RWPE1 (cell line): ENCODE measurements at regions not wholly inside any gene's neighbourhood (a gene's known extent, or its start where the extent isn't known, plus 50 kb on each side); places are given as distances from the start of the nearest gene placed in this dataset.

ENCODE experiments used
- CTCF ChIA-PET: fragments of 350-600 bp; sonication (Branson Sonifier 250); formaldehyde crosslinking; extraction: SDS; loops from one replicate; lab custom pipeline; 2021; lab: Yijun Ruan, JAX
- POLR2A ChIA-PET: fragments of 400-600 bp; formaldehyde crosslinking; extraction: SDS; loops from one replicate; lab custom pipeline; 2020; ENCODE audit warnings: antibody characterized with exemption; ENCODE audit not compliant: low non-redundant PET; lab: Yijun Ruan, JAX
- DNase-seq: peaks from one replicate; pipeline ENCODE4 v3.0.0; 2012; ENCODE audit warnings: low spot score
- H3K27ac ChIP-seq: fragments of 450-650 bp; 2 replicates; pipeline ENCODE4 v1.5.1; 2017
- CTCF ChIP-seq: fragments of 450-650 bp; conservative IDR thresholded peaks from 2 replicates; pipeline ENCODE4 v1.5.1; 2017; ENCODE audit warnings: low read depth, mild to moderate bottlenecking

GRCh38 chr14:85276979-85277228, 253.0 kb upstream of the FLRT2 start:
- H3K27ac ChIP-seq = no peak overlapping the region
- ChIA-PET POLR2A (no interaction called here), CTCF (interaction anchor here (0.6 kb wide), 1 partner anchor 474 kb away, joined by 3 read pairs; no protein-coding TSS in a partner anchor)
- no peak for DNase-seq
- no peak for TF ChIP-seq CTCF

GRCh38 chr14:85279407-85279806, 250.5 kb upstream of the FLRT2 start:
- no peak for DNase-seq
- ChIA-PET CTCF (interaction anchor here (0.6 kb wide), 1 partner anchor 242 kb away, joined by 3 read pairs; no protein-coding TSS in a partner anchor), POLR2A (no interaction called here)
- H3K27ac ChIP-seq = no peak overlapping the region
- no peak for TF ChIP-seq CTCF

GRCh38 chr14:85280074-85280473, 249.9 kb upstream of the FLRT2 start:
- no peak for TF ChIP-seq CTCF
- ChIA-PET POLR2A (no interaction called here), CTCF (interaction anchor here (0.6 kb wide), 1 partner anchor 241 kb away, joined by 3 read pairs; no protein-coding TSS in a partner anchor)
- no peak overlapping the region for H3K27ac ChIP-seq
- DNase-seq = peak; percentile 8

GRCh38 chr14:85281921-85282320, 248.0 kb upstream of the FLRT2 start:
- CTCF ChIA-PET = no interaction called here
- POLR2A ChIA-PET = no interaction called here
- TF ChIP-seq CTCF = no peak
- no peak for DNase-seq
- H3K27ac ChIP-seq = no peak overlapping the region

GRCh38 chr14:85288041-85288440, 241.9 kb upstream of the FLRT2 start:
- no peak for DNase-seq
- ChIA-PET POLR2A (no interaction called here), CTCF (interaction anchor here (0.6 kb wide), 1 partner anchor 106 kb away, joined by 3 read pairs; no protein-coding TSS in a partner anchor)
- no peak overlapping the region for H3K27ac ChIP-seq
- no peak for TF ChIP-seq CTCF

- DNase-seq = no peak
- CTCF ChIA-PET = no interaction called here
- no peak overlapping the region for H3K27ac ChIP-seq
- POLR2A ChIA-PET = no interaction called here
- no peak for TF ChIP-seq CTCF
These were observed 238.2 kb upstream of the FLRT2 start for GRCh38 chr14:85291731-85292130.

GRCh38 chr14:85293612-85294234, 236.2 kb upstream of the FLRT2 start:
- no peak for DNase-seq
- POLR2A ChIA-PET = no interaction called here
- no peak for TF ChIP-seq CTCF

More at GRCh38 chr14:85293612-85294234, 236.2 kb upstream of the FLRT2 start:
- H3K27ac ChIP-seq = no peak overlapping the region
- CTCF ChIA-PET = interaction anchor here (0.5 kb wide), 1 partner anchor 70 kb away, joined by 4 read pairs; no protein-coding TSS in a partner anchor
